ENCODE measurements at regions not wholly inside any gene's neighbourhood (a gene's known extent, or its start where the extent isn't known, plus 50 kb on each side); places are given as distances from the start of the nearest gene placed in this dataset.

GRCh38 chr3:36232797-36233489, 147.4 kb upstream of the STAC start:
- no peak overlapping the region for H3K4me3 ChIP-seq (ENCODE audit: low read depth, low read length)
- TF ChIP-seq CTCF (conservative IDR thresholded peaks at IDR 0.05; ENCODE audit: low read depth, low read length) = no peak
- DNase-seq (ENCODE audit: low read depth) = no peak

- peak; percentile 70 for DNase-seq (ENCODE audit: low read depth)
- no peak for TF ChIP-seq CTCF (conservative IDR thresholded peaks at IDR 0.05; ENCODE audit: low read depth, low read length)
- no peak overlapping the region for H3K4me3 ChIP-seq (ENCODE audit: low read depth, low read length)
Measured at GRCh38 chr3:36244728-36245127, 135.6 kb upstream of the STAC start.

- TF ChIP-seq CTCF (conservative IDR thresholded peaks at IDR 0.05; ENCODE audit: low read depth, low read length) = no peak
- DNase-seq (ENCODE audit: low read depth) = no peak
- H3K4me3 ChIP-seq (ENCODE audit: low read depth, low read length) = no peak overlapping the region
Measured at GRCh38 chr3:36248374-36248773, 131.9 kb upstream of the STAC start.

- DNase-seq (ENCODE audit: low read depth) = no peak
Measured at GRCh38 chr3:36250191-36250590, 130.1 kb upstream of the STAC start.

GRCh38 chr3:36257158-36257852, 123.0 kb upstream of the STAC start:
- no peak for TF ChIP-seq CTCF (conservative IDR thresholded peaks at IDR 0.05; ENCODE audit: low read depth, low read length)
- no peak for DNase-seq (ENCODE audit: low read depth)
- no peak overlapping the region for H3K4me3 ChIP-seq (ENCODE audit: low read depth, low read length)

More at GRCh38 chr3:36250191-36250590, 130.1 kb upstream of the STAC start:
- H3K4me3 ChIP-seq (ENCODE audit: low read depth, low read length) = no peak overlapping the region
- TF ChIP-seq CTCF (conservative IDR thresholded peaks at IDR 0.05; ENCODE audit: low read depth, low read length) = no peak

- DNase-seq (ENCODE audit: low read depth) = no peak
- H3K4me3 ChIP-seq (ENCODE audit: low read depth, low read length) = no peak overlapping the region
- no peak for TF ChIP-seq CTCF (conservative IDR thresholded peaks at IDR 0.05; ENCODE audit: low read depth, low read length)
Measured at GRCh38 chr3:36258421-36258820, 121.9 kb upstream of the STAC start.

- no peak for TF ChIP-seq CTCF (conservative IDR thresholded peaks at IDR 0.05; ENCODE audit: low read depth, low read length)
Measured at GRCh38 chr3:36259580-36259979, 120.7 kb upstream of the STAC start.

More at GRCh38 chr3:36259580-36259979, 120.7 kb upstream of the STAC start:
- H3K4me3 ChIP-seq (ENCODE audit: low read depth, low read length) = no peak overlapping the region
- DNase-seq (ENCODE audit: low read depth) = no peak

Data from choroid plexus epithelial cell (primary cell).